Keratinocyte (primary cell): ENCODE measurements at regions not wholly inside any gene's neighbourhood (a gene's known extent, or its start where the extent isn't known, plus 50 kb on each side); places are given as distances from the start of the nearest gene placed in this dataset.

Experiments
- DNase-seq: peaks from one replicate; pipeline ENCODE4 v3.0.0-alpha.2; 2011; ENCODE audit warnings: low read depth, missing footprints, low spot score
- FAIRE-seq: peaks from 2 replicates; lab custom pipeline; 2011; peaks lifted over from hg19 to GRCh38; lab: Jason Lieb, UNC
- H2AFZ ChIP-seq: 2 replicates; pipeline ENCODE4 v1.6.0; 2012; ENCODE audit warnings: low read length, control low read depth, inconsistent platforms; ENCODE audit not compliant: control insufficient read depth
- H3K27ac ChIP-seq: 2 replicates; pipeline ENCODE4 v1.5.1; 2011; ENCODE audit warnings: low read length; ENCODE audit not compliant: control insufficient read depth, insufficient read depth
- H3K27me3 ChIP-seq: 3 replicates; pipeline ENCODE4 v1.6.0; 2011; ENCODE audit warnings: low read length; ENCODE audit not compliant: control insufficient read depth, insufficient read depth; ENCODE audit errors: extremely low read depth
- H3K36me3 ChIP-seq, 2 experiments: 2 replicates in 1 of 2; 3 replicates in 1 of 2; pipeline ENCODE4 v1.5.1; 2011; ENCODE audit warnings: low read length in 2 of 2, mild to moderate bottlenecking in 1 of 2; ENCODE audit not compliant: control insufficient read depth in 2 of 2, insufficient read depth in 2 of 2; ENCODE audit errors: extremely low read depth in 1 of 2
- H3K4me1 ChIP-seq: 3 replicates; pipeline ENCODE4 v1.5.1; 2011; ENCODE audit warnings: low read length; ENCODE audit not compliant: control insufficient read depth, insufficient read depth; ENCODE audit errors: extremely low read depth
- H3K4me2 ChIP-seq: 3 replicates; pipeline ENCODE4 v1.6.0; 2011; ENCODE audit warnings: low read depth, low read length; ENCODE audit not compliant: control insufficient read depth, insufficient read depth; ENCODE audit errors: extremely low read depth
- H3K4me3 ChIP-seq, 3 experiments: fragments of 200-600 bp in 1 of 3; sonication (generic) in 1 of 3; 2 replicates in 2 of 3; 3 replicates in 1 of 3; pipeline ENCODE4 v1.5.1; 2011 to 2016; ENCODE audit warnings: low read length in 3 of 3, mild to moderate bottlenecking in 3 of 3, control low read depth in 2 of 3, inconsistent platforms in 1 of 3, low read depth in 1 of 3, mixed read lengths in 1 of 3, mixed run types in 1 of 3, moderate library complexity in 1 of 3; ENCODE audit not compliant: control insufficient read depth in 2 of 3, insufficient read depth in 2 of 3; ENCODE audit errors: extremely low read depth in 1 of 3
- H3K79me2 ChIP-seq: 2 replicates; pipeline ENCODE4 v1.6.0; 2012; ENCODE audit warnings: low read length; ENCODE audit not compliant: control insufficient read depth, insufficient read depth
- H3K9ac ChIP-seq: 3 replicates; pipeline ENCODE4 v1.6.0; 2011; ENCODE audit warnings: low read length; ENCODE audit not compliant: control insufficient read depth, insufficient read depth; ENCODE audit errors: extremely low read depth
- H3K9me1 ChIP-seq: 3 replicates; pipeline ENCODE4 v1.6.0; 2011; ENCODE audit warnings: low read length; ENCODE audit not compliant: control insufficient read depth, insufficient read depth; ENCODE audit errors: extremely low read depth
- H3K9me3 ChIP-seq: 2 replicates; pipeline ENCODE4 v1.5.1; 2012; ENCODE audit warnings: low read depth, low read length; ENCODE audit not compliant: control insufficient read depth
- H4K20me1 ChIP-seq: 3 replicates; pipeline ENCODE4 v1.6.0; 2011; ENCODE audit warnings: low read length; ENCODE audit not compliant: control insufficient read depth, insufficient read depth; ENCODE audit errors: extremely low read depth
- EZH2 ChIP-seq: IDR thresholded peaks from one replicate; pipeline ENCODE4 v1.6.1; 2012; ENCODE audit warnings: inconsistent platforms, mild to moderate bottlenecking, low read length, moderate library complexity
- dilution Hi-C: fragments of 300-500 bp; cut with MboI; formaldehyde crosslinking; loops from one replicate; pipeline ENCODE4 v1.7.0; 2020; ENCODE audit warnings: low sequenced_read_pairs; ENCODE audit not compliant: extremely low pct_ligation_motif_present
- TF ChIP-seq, protein P1 (sequence below), 3 experiments: IDR thresholded peaks in 1 of 3; conservative IDR thresholded peaks in 1 of 3; optimal IDR thresholded peaks in 1 of 3; 2 replicates in 2 of 3; 3 replicates in 1 of 3; pipeline versions ENCODE3 to v1.5.1; 2011; ENCODE audit warnings: low read length in 3 of 3, mild to moderate bottlenecking in 3 of 3, moderate library complexity in 2 of 3, control low read depth in 1 of 3, inconsistent platforms in 1 of 3; ENCODE audit not compliant: insufficient read depth in 2 of 3; ENCODE audit errors: extremely low read depth in 1 of 3

DNA sequence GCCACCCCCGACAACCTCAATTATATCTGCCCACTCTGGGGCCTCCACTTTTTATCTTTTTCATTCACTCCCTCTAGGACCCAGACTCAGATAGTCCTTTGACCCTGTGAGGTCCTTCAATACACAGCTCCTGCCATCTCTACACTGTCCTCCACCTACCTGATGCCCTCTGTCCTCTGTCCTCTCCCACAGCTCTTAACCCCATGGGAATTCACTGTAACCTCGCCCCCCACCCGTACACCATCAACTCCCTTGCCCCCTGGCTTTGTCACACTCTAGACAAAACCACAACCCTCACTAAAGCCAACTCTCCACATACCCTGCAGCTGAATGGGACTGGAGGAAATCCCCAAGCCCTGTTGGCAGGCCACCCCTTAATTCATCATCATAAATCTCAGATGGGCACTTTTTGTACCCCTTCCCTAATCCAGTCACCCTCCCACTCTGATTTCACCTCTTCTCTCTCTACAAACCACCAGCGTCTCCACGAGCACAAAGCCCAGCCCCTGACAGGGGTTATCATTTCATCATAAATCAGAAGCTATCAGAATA lies 52.3 kb upstream of the ENPP6 start:
- Histone ChIP-seq H3K79me2 (no peaks in the 10 kb centered on the region), H3K4me1 (peaks cover 9% of the 10 kb centered on the region), H3K27me3 (no peaks in the 10 kb centered on the region), H3K4me2 (no peak overlapping the region), H3K9me1 (no peaks in the 10 kb centered on the region), H2AFZ (no peak overlapping the region), H3K9me3 (no peaks in the 10 kb centered on the region), H4K20me1 (no peaks in the 10 kb centered on the region), H3K9ac (no peak overlapping the region), H3K36me3 (no peaks in the 10 kb centered on the region), H3K27ac (no peak overlapping the region), H3K4me3 (no peak overlapping the region)
- DNase-seq (no peak), FAIRE-seq (no peak)
- dilution Hi-C loops = no loop called here
- no peak for TF ChIP-seq EZH2
- TF ChIP-seq, protein P1, sequence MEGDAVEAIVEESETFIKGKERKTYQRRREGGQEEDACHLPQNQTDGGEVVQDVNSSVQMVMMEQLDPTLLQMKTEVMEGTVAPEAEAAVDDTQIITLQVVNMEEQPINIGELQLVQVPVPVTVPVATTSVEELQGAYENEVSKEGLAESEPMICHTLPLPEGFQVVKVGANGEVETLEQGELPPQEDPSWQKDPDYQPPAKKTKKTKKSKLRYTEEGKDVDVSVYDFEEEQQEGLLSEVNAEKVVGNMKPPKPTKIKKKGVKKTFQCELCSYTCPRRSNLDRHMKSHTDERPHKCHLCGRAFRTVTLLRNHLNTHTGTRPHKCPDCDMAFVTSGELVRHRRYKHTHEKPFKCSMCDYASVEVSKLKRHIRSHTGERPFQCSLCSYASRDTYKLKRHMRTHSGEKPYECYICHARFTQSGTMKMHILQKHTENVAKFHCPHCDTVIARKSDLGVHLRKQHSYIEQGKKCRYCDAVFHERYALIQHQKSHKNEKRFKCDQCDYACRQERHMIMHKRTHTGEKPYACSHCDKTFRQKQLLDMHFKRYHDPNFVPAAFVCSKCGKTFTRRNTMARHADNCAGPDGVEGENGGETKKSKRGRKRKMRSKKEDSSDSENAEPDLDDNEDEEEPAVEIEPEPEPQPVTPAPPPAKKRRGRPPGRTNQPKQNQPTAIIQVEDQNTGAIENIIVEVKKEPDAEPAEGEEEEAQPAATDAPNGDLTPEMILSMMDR (optimal IDR thresholded peaks at IDR 0.05 in 1 of 3, IDR thresholded peaks at IDR 0.05 in 1 of 3, conservative IDR thresholded peaks at IDR 0.05 in 1 of 3; ENCODE audit: extremely low read depth in 1 of 3, insufficient read depth in 2 of 3, low read length in 3 of 3) = no peak

DNA sequence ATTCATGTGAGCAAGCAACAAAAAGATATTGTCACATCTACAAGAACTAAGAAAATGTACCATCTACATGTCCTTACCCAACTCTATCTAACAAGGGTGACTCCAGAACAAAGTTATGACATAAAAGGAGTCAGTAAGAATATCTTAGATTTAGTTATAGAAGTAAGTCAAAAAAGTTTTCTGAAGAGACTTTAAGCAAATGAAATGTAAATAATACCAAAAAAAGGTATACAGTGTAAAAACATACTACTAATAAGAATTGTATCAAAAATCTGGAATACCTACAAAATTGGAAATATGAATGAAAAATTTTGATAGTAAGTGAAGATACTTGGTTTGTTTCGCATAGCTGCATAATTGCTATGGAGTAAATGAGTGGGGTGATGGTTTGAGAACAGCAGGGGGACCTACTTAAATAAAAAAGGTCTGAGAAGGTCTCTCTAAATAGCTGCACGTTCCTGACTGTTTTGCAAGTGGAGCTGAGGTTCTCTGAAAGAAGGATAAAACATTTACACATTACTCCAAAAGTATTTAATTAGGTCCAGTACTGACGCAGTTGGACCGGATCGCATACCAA lies 51.0 kb upstream of the ENPP6 start:
- no peaks in the 10 kb centered on the region for H3K79me2 ChIP-seq
- peak overlapping the region; percentile 71 for H3K4me2 ChIP-seq
- no peaks in the 10 kb centered on the region for H3K27me3 ChIP-seq
- H3K36me3 ChIP-seq = no peaks in the 10 kb centered on the region
- dilution Hi-C loops = no loop called here
- H3K27ac ChIP-seq = no peak overlapping the region
- TF ChIP-seq, protein P1 (optimal IDR thresholded peaks at IDR 0.05 in 1 of 3, IDR thresholded peaks at IDR 0.05 in 1 of 3, conservative IDR thresholded peaks at IDR 0.05 in 1 of 3; ENCODE audit: extremely low read depth in 1 of 3, insufficient read depth in 2 of 3, low read length in 3 of 3) = no peak
- no peak for TF ChIP-seq EZH2
- no peaks in the 10 kb centered on the region for H4K20me1 ChIP-seq
- H3K4me1 ChIP-seq = peaks cover 9% of the 10 kb centered on the region
- DNase-seq (no peak), FAIRE-seq (no peak)
- no peak overlapping the region for H2AFZ ChIP-seq
- peak overlapping the region in 1 of 3 experiments; percentile 65 for H3K4me3 ChIP-seq
- H3K9ac ChIP-seq = no peak overlapping the region
- no peaks in the 10 kb centered on the region for H3K9me1 ChIP-seq
- no peaks in the 10 kb centered on the region for H3K9me3 ChIP-seq
